ENCODE measurements at regions not wholly inside any gene's neighbourhood (a gene's known extent, or its start where the extent isn't known, plus 50 kb on each side); places are given as distances from the start of the nearest gene placed in this dataset.
"Not testable (repeated sequence)": the region's sequence is repeated elsewhere in the genome, so short reads cannot be mapped to it uniquely, and the experiment has no call there.

DNA sequence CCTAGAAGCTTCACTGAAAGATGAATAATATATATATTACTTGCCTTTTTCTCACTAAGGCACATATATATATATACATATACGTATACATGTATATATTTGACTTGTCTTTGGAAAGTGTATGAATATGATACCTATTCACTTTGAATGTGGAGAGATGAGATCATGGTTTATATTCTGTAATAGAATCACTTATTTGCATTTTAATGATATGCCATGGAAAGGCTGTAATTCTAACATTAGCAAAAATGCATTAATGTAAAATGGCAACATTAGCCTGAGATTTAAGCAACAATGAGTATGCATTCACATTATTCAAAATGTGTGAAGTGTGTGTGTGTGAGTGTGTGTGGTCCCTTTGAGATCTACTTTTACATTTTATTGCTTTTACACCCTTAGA, 54.5 kb upstream of the PRKD1 start:
- no peak for DNase-seq

DNA sequence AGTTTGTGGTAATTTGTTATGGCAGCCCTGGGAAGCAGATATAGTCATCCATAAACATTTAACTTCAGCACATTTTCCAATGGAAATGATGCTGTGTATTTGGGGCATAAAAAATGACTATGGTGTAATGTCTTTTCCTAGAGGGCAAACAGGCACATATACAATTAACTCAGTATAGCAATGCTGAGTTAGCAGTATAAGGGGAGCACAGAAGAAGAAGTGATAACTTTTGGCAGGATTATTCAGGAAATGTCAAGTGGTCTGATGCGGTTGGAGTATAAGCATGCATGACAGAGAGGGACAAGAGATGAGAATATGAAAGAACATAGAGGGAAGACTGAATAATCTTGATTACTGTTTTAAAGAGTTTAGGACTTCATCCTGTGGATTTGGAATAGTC, 55.3 kb upstream of the PRKD1 start:
- no peak for DNase-seq

DNA sequence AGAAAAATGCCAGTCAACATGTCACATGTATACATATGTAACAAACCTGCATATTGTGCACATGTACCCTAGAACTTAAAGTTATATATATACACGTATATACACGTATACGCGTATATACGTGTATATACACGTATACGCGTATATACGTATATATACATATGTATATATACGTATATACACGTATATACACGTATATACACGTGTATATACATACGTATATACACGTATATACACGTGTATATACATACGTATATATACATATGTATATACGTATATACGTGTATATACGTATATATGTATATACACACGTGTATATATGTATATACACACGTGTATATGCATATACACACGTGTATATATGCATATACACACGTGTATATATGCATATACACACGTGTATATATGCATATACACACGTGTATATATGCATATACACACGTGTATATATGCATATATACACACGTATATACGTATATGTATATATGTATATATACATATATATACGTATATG, 62.8 kb upstream of the PRKD1 start:
- DNase-seq, result not testable (repeated sequence)

DNA sequence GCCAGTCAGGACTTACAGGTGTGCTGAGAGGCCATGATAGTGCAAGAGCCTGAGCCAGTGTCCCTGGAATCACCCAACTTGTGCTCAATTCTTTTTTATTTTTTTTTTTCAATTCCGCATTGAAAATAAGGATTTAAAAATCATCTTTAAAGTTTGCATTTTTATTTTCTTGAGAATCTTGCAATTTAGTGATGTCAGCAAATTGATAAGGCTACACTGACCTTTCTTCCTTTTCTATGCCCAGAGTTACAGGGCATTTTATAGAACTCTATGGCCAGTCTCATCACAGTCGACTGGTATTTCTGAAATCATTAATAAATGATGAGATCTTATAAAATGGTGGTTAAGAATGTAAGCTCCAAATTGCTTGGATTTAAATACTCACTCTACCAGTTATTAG, 63.3 kb upstream of the PRKD1 start:
- no peak for DNase-seq

DNA sequence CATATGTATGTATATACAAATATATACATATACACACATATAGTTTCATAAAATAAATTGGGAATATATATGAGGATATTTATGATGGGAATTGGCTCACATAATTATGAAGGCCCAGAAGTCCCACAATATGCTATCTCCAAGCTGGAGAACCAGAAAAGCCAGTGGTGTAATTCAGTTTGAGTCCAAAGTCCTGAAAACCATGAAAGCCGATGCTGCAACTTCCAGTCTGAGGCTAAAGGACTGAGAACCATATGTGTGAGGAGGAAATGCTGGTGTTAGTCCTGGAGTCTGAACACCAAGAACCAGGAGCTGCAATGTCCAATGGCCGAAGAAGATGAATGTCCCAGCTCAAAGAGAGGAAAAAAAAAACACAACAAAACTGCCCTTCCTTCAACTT, 65.5 kb upstream of the PRKD1 start:
- no peak for DNase-seq

DNA sequence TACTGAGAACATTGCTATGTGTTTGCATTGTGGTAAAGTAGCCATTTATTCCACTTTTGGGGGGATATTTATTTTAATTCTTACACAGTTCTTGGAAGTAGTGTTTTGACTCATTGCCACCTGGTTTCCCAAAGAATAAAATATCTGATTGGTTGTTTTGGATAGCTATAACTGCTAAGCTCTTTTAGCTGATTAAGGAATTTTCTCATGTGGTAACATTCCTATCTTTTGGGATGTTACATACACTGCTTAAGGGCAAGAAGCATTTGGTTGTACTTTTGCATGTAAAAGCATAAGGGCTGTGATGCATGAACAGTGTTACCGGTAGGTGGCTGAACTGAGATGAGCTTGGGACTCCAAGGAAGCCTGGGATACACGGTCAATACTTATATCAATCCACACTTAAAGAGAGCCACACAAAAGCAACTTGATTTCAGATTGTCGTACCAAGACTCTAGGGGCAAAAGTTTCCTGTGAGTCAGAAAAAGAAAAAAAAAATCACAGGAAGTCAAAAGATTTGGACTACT, 71.4 kb upstream of the PRKD1 start:
- DNase-seq, result no peak

DNA sequence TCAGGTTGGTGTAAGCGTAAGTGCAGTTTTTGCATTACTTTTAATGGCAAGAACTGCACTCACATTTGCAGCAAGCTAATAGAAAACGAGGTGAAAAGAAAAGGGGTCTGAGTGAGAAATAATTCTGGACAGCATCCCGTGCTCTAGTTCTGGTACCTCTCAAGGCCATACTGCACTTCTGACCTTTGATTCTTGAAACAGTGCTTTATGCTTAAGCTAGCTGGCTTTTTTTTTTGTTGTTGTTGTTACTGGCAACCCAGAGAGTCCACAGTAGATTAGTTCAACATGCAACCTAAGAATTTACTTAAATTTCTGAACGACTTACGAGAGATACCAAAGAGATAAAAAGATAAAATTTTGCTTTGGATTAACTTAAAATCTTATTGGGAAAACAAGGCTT, 75.2 kb upstream of the PRKD1 start:
- DNase-seq, result no peak

DNA sequence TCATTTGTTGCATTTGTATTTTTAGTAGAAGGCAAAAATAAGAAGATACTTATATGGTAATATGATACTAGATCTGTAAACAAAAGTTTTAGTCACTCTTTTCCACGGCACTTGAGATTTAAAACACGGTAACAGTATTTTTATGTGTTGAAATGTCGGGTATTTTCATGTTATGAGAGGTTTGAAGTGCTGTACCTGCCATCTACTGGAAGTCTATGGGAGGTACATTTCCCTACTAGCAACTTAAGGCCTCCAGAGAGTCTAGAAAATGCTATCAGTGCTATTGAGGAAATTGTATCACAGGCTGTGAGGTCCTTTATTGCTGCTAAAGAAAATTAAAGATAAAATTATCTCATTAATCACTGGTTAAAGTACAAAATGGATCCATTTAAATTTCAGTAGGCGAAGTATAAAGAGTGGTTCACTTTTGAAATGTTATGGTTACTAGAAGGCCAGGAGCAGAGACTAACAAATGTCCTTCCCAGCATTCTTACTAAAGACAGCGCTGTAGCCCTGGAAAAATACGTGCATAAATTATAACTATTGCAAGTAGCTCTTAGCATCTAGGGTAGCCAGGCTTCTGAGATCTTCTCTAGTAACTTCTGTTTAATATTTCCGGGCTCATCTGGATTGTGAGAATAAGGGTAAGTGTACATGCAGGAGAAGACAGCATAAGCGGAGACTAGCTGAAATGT, 77.6 kb upstream of the PRKD1 start:
- peak; percentile 75 to 80 for DNase-seq

DNA sequence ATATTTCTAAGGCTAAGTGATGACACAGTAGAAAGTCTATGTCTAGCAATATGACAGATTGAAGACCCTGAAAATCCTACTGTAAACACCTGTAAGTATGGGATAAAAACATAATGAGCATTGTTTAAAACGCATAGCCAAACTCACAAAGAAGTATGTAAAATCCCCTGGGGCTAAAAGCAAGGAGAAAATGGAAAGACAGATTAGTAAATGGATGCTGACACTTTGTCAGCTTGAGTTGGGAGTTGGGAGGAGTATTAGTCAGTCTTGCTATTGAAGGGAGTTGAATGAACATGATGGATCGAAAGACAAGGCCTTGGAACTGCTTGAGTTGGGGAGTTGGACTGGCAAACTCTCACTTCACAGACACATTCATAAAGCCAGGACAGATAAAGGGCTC, 79.0 kb upstream of the PRKD1 start:
- no peak for DNase-seq

DNA sequence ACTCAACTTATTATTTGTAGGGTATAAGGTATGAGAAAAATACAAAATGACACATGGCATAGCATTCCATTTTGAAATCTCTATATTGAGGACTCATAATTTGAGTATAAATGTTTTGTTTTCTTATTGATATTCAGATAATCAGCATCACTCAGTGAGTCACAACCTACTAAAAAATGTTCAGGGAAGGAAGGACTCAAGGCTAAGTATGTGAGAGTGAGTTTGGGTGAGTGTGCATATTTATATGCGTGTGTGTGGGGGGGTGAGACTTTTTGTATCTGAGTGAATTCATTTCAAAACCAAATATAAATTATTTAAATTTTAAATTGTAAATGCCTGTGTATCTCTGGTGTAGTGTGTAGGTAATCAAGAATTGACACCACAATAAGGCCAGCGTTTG, 87.8 kb upstream of the PRKD1 start:
- no peak for DNase-seq

DNA sequence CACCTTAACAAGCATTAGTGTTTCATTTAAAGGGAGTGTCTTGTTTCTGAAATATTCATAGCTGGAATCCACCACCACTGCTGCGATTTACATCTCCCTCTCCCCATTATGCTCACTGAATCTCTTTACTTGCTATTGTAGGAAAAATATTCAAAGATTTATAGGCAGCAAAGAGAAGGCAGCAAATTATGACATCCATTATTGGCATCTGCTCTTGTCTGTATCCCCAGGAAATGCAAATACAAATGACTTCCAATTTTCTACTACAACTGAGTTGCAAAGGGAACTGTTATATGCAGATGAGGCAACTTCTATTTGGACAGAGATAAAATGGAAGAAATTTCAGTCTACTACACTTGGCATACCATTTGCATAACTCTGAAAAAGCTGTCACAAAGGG, 88.4 kb upstream of the PRKD1 start:
- DNase-seq, result no peak

DNA sequence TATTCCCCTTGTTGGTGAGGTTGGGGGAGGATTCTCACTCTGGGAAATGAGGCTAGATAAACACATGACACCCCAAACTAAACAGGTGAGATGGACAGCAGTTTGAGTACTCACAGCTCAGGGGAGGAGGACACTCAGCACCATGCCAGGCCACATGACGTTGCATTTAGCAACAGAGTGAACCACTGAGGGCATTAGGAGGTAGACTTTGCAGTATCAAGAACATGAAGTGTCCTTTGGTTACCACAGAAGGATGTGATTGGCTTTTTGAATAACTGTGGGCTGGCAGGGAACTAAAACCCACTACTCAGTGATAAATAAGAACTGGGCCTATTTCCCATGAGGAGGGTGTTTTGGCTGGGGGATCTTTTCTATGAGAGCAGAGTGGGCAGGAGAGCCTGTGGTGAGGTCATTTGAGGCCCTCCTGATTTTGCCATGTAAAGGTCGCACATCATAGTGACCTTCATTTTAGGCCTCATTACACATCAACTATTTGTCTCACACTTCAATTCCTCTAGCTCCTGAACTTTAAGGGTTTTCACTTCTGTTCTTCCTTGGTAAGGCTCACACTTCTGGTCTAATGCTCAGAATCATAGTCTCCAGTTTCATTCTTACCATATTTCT, 89.8 kb upstream of the PRKD1 start:
- no peak for DNase-seq

DNA sequence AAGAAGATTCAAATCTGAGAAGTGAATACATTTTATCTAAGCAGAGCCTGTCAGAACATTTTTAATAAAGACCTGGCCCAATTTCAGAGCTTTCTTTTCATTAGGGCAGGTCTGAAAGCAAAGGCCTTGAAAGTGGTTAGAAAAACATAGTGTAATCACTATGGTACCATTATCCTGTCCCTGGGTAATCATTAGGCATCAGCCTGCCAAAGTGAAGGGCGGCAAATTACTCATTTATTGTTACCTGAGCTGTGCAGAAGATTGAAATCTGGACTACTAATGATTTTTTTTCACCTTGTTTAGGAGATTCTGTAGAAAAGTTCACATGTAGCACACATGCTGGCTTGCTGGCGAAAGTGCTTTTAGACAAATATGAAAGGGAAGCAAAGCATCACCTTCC, 92.6 kb upstream of the PRKD1 start:
- DNase-seq, result no peak

DNA sequence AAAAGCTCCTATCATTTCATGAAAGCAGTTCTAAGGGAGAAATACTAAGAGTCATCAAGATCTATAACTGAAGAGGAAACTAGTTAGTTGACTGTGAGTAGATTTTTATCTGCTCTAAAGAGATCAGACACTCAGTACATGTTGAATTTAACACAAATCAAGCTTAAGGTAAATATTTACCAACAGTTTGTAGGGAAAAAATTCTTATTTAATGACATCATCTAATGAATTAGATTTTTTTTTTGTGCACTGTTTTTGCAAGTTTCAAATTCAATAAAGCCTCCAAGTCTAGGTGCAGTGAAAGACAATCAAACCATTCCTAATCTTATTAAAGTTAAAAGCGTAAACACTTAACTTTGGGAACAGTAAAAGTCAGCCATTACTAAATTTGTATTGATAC, 93.0 kb upstream of the PRKD1 start:
- no peak for DNase-seq

DNA sequence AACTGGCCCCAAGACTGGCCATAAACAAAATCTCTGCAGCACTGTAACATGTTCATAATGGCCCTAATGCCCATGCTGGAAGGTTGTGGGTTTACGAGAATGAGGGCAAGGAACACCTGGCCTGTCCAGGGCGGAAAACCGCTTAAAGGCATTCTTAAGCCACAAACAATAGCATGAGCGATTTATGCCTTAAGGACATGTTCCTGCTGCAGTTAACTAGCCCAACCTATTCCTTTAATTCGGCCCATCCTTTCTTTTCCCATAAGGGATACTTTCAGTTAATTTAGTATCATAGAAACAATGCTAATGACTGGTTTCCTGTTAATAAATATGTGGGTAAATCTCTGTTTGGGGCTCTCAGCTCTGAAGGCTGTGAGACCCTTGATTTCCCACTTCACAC, 95.7 kb upstream of the PRKD1 start:
- DNase-seq, result not testable (repeated sequence)

DNA sequence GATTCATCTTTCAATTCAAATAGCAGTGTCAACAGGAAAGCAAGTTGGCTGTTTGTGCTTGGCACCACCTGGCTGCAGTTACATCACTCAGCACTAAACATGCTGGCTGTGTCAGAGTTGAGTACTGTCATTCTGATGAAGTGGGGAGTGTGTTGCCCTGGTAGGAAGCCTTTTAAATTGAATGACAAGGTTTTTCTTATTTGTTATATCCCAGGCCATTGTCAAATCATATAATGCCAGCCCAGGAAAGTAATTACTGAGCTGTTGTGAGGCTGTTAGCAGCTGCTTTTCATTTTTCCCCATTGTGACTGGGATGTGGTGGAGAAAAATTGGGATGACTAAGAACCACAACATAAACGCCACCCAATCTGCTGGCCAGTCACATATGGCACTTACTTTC, 106.5 kb upstream of the PRKD1 start:
- peak; percentile 63 to 72 for DNase-seq

DNA sequence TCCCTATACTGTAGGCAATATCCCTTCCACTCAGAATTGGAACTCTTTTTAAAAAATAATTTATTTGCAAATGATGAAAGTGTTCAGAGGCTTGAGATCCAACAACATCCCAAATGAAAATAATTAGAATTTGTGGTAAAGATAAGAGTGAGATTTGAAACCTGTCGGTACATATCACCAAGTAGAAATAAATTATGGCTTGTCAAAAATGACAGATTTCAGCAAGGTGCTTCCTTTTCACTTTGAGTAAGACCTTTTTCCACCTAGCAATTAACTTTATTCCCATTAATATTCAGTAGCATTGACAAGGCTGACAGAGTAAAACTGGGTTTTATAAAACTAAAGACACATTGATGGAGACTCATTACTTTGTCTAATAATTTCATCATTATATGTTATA, 107.7 kb upstream of the PRKD1 start:
- no peak for DNase-seq

DNA sequence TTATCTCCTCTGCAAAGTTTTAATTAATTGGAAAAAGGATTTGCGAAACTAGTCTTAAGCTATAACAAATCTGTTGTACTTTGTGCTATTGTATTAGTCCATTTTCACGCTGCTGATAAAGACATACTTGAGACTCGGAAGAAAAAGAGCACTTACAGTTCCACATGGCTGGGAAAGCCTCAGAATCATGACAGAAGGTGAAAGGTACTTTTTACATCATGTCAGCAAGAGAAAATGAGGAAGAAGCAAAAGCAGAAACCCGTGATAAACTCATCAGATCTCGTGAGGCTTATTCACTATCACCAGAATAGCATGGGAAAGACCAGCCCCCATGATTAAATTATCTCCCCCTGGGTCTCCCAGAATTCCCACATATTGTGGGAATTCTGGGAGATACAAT, 118.1 kb upstream of the PRKD1 start:
- no peak for DNase-seq

DNA sequence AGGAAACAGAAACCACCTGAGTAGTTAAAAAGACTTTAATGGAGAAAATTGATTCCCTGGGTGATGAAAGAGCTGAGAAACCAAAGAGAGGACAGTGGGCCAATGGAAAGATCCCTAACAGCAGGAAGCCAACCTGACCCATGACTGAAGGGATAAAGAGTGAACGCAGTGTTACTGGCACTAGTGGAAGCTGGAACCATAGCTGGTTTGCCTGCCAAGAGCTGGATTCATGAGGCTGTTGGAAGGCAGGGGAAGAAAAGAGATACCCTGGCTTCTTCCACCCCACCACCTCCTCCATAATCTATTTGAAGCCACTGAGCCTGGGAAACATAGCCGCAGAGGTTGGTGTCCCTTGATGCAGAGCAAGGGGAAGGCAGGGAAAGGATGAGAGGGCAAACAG, 125.5 kb upstream of the PRKD1 start:
- no peak for DNase-seq

DNA sequence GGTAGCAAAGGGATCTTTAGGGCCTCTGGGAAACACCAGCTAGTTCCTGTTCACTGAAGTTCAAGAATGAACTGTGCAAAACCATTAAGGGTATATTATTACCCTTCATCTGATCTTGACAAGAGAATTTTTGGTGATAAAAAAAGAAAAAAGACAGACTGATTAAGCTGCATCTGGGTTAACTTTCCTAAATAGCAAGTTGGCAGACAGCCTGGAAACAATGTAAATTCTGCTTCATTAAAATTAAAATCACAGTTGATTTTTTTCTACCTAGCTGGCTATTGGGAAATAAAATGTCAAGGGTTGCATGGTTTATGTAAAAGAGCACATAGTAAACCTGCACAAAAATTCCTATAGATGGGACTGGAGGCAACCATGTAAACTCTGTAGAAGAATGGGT, 126.6 kb upstream of the PRKD1 start:
- DNase-seq, result no peak

DNA sequence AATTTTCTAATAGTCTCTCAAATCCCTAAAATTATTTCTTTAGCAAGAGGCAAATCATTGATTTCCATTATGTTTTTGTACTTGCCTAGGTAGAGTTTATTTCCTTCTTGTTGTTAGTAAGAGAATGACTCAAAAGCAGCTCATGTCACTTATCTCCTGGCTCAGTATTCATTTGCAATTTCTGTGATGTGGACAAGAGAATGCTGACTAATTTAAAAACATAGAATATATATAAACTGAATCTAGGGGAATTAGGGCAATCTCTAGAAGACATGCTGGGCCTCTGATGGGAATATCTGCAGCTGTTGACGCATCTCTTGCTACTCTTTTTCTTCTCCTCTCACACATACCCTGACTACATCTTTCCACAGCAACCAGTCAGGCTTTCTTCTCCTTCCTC, 130.8 kb upstream of the PRKD1 start:
- no peak for DNase-seq

DNA sequence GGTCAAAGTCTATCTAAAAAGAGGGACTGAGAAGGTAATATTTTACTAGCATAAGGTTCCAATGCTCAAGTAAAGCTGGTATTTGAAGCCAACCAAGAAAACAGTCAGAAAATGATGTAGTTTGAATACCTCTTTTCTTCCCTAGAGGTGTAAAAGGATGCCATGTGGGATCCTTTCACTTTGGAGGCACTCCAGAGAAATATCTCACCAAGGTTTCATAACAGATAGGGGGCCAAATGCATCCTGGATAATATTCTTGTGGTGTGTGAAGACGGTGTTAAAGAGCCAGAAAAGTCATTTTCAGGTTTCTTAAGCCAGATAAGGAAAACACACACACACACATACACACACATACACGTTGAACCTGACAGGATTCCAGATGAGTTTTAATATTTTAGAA, 136.1 kb upstream of the PRKD1 start:
- no peak for DNase-seq

DNA sequence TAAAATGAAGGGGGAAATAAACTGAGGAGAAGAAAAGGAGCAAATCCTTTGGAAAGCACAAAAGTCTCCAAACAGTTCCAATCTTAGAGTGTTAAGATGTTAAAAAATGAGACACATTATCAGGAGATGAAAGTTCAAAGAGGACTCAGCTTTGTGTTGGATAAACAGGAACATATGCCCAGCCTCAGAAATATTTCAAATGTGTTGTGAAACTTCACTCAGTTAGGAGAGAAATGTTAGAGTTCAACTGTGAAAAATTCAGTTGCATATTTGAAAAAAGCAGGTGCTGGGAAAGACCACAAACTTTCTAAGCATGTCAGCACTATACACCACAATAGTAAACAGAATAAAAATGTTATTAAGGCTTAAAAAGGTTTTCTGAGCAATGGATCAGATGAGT, 136.8 kb upstream of the PRKD1 start:
- no peak for DNase-seq

DNA sequence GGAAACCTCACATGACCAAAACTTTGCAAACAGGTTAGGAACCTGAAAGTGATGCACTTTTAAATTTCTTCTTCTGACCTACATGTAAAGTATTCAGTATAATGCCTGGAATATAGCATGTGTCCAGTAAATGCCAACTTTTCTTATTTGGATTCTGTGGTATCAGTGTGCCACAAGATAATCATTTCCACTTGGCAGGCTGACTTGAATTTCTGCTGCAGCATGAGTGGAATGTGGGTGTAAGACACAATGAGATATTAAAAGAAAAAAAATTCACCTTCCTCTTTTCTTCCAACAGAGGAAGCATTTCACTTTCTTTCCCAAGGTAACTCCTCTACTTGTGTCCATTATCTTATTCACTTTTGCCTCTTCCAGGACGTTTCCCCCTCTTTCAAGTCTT, 141.9 kb upstream of the PRKD1 start:
- DNase-seq, result no peak

DNA sequence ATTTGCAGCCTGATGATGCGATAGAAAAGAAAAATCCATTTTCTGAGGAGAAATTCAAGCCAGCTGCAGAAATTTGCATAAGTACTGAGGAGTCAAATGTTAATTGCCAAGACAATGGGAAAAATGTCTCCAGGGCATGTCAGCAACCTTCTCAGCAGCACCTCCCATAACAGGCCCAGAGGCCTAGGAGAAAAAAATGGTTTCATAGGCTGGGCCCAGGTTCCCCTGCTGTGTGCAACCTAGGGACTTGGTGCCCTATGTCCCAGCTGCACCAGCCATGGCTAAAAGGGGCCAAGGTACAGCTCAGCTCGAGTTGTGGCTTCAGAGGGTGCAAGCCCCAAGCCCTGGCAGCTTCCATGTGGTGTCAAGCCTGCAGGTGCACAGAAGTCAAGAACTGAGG, 144.8 kb upstream of the PRKD1 start:
- not testable (repeated sequence) for DNase-seq

Data from SHP77 (cell line).